ENCODE measurements at regions not wholly inside any gene's neighbourhood (a gene's known extent, or its start where the extent isn't known, plus 50 kb on each side); places are given as distances from the start of the nearest gene placed in this dataset.

DNA sequence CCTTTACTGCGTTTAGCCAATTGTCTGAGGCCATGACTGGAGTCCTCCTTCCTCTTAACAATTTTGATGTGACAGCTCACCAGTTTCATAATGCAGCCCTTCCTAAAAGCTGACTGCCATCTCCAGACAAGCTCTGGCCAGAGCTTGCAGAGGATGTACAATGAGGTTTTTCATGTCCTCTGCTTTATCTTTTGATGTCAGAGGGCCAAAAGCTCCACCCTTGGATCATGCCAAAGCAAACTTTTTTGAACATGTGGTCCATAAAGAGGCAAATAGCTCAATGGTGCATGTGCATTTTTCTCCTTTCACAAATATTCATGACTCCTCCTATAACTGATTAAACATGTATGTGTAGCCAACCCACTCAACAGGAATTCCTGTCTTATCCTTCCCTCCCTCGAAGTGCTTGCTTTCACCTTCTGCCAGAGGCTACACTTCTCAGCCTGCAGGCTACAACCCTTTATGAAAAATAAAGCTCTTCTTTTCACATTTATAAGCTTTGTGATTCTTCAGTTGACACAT is 266.2 kb downstream of the FBXO15 start:
- no peak overlapping the region for H3K4me3 ChIP-seq (ENCODE audit: low read length)
- no peak for DNase-seq (ENCODE audit: low read depth, low spot score)

DNA sequence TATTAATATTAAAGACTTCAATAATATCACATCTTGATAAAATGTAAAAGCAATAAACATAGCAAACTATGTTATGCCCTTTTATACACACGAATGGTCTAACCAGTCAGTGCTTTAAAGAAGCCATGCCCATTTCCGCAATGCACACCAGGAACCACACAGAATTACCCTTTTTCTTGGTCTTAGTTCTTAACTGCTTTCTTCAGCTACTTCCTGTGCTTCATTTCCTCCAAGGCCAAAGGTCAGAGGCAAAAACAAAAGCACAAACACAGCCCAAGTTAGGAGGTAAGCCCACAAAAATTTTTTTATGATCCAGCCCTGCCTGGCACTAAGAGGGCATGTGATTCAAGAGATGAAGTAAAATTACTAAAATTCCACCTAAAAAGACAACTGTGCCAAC is 267.2 kb downstream of the FBXO15 start:
- DNase-seq (ENCODE audit: low read depth, low spot score) = no peak
- no peak overlapping the region for H3K4me3 ChIP-seq (ENCODE audit: low read length)

DNA sequence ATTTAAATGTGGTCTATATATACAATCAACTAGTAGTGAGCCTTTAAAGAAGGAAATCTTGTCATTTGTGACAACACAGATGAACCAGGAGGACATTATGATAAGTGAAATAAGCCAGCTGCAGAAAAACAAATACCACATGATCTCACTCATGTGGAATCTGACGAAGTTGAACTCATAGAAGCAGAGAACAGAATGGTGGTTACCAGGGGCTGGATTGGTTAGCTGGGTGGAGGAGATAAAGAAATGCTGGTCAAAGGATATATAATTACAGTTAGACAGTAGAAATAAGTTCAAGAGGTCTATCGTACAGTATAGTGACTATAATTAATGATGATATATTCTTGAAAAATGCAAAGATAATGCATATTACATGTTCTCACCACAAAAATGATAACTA is 267.9 kb downstream of the FBXO15 start:
- DNase-seq (ENCODE audit: low read depth, low spot score) = no peak

DNA sequence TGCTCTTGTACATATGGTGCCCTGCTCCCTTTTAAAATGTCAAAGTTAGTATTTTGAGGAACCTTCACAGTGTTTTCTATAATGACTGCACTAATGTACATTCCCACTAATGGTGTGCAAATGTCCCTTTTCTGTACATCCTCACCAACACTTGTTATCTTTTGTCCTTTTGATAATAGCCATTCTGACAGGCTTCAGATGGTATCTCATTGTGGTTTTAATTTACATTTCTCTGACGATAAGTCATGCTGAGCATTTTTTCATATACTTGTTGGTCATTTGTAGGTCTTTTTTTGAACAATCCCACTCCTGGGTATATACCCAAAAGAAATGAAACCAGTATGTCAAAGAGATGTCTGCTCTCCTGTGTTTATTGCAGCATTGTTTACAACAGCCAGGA is 268.3 kb downstream of the FBXO15 start:
- no peak overlapping the region for H3K4me3 ChIP-seq (ENCODE audit: low read length)
- DNase-seq (ENCODE audit: low read depth, low spot score) = no peak

More for the DNA sequence above, 267.9 kb downstream of the FBXO15 start:
- no peak overlapping the region for H3K4me3 ChIP-seq (ENCODE audit: low read length)

DNA sequence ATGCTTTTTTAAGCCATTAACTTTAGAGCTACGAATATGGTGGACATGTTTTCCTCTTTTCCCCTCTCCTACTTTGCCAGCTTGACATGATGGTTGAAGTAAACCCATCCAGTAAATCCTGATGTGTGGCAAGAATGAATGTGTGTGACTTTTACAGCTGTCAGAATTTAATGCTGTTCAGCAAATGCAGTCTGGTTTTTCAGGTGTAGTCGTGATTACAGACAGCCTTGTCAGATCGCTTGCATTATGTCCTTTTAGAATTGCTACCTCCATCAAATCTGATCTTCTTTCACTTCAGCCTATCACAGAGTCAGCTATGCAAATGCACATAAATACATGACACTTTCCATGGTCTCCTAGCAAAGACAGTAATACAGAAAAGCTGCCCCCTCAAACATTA is 278.5 kb downstream of the FBXO15 start:
- no peak for DNase-seq (ENCODE audit: low read depth, low spot score)
- H3K4me3 ChIP-seq (ENCODE audit: low read length) = no peak overlapping the region

DNA sequence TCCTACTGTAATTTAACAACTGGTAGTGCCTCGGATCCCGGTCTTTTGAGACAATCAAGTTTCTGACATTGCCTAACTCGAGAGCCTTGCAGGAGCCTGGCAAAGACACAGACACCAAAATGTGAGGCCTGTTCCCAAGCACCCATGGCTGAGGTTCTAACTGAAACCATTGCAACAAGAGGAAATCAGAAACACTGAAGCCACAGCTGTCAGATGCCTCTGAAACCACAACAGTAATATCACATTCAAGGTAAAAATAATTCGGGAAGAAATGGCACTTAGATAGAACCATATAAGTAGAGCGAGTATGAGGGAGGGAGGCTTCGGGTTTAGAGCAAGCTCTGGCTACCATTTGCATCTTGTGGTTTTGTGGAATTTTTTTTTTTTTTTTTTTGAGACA is 285.9 kb downstream of the FBXO15 start:
- H3K4me3 ChIP-seq (ENCODE audit: low read length) = no peak overlapping the region
- peak; percentile 93 for DNase-seq (ENCODE audit: low read depth, low spot score)

DNA sequence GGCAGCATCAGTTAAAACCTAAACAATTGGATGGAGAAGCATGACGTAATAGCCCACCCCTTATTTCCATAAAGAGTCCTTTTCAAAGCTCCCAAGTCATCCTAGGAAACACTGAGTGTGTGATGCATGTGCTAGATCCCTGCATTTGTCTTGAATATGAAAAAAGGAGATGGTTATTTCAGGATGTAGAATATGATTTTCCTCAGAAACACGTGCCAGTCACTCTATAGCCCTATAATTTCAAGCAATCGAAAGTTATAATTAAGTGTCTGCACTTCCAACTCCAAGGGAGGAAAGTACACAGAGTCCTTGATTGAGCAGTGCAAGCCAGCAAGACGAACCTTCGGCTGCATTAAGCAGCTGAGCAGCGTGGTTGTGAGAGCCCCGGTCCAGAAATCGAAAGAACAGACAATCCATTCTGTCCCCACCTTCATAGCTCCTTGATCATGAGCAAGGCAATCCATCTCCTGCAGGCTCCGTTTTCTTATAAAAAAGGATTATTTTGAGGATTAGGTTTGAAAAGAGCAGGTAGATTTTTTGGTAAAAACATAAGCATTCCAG is 287.7 kb downstream of the FBXO15 start:
- no peak overlapping the region for H3K4me3 ChIP-seq (ENCODE audit: low read length)
- DNase-seq (ENCODE audit: low read depth, low spot score) = no peak

DNA sequence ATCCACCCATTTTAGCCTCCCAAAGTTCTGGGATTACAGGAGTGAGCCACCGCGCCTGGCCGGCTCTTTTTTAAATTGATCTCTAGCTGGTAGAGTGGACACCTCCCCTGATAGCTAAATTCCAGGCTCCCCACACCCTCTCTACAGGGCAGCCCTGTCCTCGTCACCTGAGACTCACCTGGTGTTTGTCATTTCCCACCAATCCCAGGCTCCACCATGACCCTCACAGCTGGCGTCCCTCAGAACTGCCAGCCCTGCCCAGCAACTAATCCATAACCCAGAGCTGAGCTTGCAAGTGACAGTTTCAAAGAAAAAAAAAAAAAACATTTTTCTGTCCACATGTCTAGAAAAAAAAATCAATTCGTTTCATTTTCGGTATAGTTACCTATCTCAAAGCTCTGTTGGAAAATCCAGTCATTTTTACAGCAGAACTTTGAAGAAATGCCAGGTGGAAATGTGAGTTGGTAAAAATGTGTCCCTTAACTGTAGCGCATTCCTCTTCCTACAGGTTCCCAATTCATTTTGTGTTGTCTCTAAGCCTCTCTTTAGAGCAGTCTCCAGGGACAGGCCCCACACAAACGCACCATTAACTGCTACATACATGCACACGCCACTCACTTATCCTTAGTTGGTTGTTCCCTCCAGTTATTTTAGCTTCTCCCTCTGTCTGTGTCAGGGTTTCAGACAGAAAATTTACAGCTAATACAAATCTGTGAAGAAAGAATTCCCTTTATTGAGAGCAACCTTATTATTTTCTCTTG is 294.7 kb downstream of the FBXO15 start:
- H3K4me3 ChIP-seq (ENCODE audit: low read length) = no peak overlapping the region
- no peak for DNase-seq (ENCODE audit: low read depth, low spot score)

DNA sequence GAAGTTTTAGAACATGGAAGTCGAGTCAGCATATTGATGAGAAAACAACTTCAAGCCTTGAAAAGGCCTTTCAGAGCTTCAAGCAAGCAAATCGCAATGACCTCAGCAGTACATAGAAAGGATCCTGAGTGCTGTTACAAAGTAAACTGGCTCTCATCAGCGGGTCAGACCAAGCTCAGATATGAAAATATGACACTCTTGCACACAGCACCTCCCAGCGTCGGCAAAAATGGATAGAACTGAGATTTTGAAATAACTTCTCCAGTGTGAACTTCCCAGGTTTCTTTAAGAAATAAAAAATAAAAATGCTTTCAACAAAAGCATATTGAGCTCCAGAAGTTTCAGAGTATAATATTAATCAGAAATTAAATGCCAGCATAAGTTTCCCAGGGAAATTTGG is 296.9 kb downstream of the FBXO15 start:
- H3K4me3 ChIP-seq (ENCODE audit: low read length) = no peak overlapping the region
- DNase-seq (ENCODE audit: low read depth, low spot score) = no peak

DNA sequence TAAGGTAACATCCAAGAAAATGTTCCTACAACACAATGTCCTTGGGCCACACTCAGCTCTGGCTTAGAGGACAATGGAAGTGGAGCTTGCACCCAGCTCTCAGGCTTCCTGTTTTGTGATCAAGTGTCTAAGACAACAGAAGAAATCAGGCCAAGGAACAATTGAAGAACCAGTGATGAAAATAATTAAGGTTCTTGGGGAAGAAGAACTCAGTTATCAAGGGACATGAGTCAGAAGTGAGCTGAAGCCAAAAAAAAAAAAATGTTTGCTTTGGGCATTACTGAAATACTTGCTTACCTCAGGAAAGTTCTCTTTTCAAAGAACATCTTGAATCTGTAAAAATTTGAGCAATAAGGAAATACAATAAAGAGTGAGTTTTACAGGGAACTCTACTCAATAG is 299.0 kb downstream of the FBXO15 start:
- no peak for DNase-seq (ENCODE audit: low read depth, low spot score)

DNA sequence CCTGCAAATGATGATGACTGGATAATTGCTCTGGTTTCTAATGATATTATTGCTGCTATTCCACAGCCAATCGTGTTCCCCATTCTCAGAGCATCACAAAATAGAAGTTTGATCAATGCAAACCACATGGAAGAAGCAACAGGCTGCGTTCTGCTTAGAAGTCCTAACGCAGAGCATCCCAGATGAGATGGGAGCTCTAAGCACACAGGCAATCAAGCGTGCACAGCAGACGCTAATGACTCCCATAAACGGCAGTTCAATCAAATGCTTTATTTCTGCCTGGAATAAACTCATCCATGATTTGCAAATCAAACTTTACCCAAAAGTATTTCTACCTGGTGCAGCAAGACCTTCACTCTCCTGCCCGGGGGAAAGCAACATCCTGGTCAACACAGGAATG is 304.2 kb downstream of the FBXO15 start:
- H3K4me3 ChIP-seq (ENCODE audit: low read length) = no peak overlapping the region
- DNase-seq (ENCODE audit: low read depth, low spot score) = no peak

More for the DNA sequence above, 299.0 kb downstream of the FBXO15 start:
- H3K4me3 ChIP-seq (ENCODE audit: low read length) = no peak overlapping the region

DNA sequence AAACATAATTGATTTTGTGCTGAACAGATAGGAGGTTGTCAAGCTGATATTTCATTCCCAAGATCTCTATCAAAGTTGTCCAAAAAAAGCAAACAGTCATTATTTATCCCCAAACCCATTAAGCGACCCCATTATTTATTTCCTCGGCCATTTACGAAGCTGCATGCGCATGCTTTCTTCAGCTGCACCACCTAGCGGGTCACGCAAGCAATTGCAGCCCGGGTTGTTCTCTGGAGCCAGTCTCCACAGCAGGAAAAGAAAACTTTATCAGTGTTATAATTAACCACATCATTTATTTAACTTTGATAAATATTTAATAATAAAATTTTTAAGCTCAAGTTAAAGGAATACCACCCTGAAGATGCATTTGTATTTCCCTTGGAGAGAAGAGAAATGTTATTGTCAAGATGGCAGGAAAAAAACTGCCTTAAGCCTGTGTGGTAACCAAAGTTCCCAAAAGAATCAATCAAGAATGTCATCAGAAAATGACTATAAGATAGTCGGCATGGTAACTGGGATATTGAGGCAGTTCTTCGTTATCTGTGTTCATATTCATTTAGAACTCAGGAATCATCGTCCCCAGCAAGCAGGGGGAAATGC is 304.7 kb downstream of the FBXO15 start:
- no peak overlapping the region for H3K4me3 ChIP-seq (ENCODE audit: low read length)
- peak; percentile 36 for DNase-seq (ENCODE audit: low read depth, low spot score)

DNA sequence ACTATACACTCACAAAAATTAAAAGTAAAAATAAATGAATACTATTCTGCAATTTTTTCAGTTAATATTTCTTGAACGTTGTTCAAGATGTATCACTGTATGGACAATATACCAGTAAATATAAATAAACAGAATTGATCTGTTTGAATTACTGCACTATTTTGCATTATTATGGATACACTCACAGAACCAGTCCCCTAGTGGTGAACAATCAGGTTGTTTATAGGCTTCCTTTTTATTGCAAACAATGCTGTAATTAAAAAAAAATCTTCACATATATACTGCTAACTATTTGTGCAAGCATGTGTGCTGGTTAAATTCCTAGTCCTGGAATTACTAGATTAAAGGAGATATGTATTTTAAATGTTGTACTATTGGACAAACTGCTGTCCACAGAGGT is 306.0 kb downstream of the FBXO15 start:
- DNase-seq (ENCODE audit: low read depth, low spot score) = peak; percentile 6
- H3K4me3 ChIP-seq (ENCODE audit: low read length) = no peak overlapping the region

DNA sequence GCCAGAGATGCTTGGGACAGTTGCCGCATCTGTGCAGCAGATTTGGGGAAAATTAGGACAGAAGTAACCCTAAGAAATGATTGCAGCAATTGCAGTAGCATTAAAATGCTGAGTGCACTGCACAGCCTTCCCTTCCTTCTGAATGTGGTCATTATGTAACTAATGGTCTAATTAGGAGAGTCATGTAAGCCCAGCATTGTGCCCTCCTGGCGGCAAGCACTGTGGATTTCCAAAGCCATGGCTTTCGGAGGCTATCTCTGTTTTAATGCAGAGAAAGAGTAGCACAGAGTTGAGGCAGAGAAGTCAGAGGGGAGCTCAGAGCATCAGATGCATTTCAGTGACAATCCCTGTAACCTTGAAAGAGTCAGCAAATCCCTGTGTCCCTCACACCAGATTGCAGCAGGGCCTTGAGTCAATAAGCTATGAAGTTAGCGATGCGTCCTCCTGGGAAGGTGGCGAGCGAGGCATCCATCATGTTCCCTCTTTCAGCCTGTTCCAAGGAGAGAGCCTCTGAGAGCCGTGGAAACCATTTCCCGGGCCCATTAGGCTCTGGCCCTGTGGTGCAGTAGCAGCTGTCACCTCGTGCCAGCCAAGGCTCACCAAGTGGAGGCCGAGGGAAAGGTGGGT is 307.2 kb downstream of the FBXO15 start:
- H3K4me3 ChIP-seq (ENCODE audit: low read length) = no peak overlapping the region
- DNase-seq (ENCODE audit: low read depth, low spot score) = no peak

DNA sequence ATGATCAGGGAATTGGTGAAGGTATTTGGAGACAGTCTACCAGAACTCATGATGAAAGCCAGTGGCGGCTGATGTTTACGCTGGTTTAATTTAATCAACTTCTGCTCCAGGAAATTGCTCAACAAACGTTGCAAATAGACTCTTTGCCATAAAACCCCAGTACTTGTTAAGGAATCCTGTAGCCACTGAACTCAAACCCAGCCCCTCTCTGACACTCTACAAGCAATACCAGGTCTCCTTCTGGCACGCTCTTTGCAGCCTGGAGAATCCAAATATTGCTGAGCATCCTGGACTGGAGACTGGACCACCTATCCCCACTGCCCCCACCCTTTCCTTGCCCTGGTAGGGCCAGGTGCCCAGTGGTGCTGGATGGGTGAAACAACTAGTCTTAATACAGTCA is 308.2 kb downstream of the FBXO15 start:
- no peak overlapping the region for H3K4me3 ChIP-seq (ENCODE audit: low read length)
- no peak for DNase-seq (ENCODE audit: low read depth, low spot score)

DNA sequence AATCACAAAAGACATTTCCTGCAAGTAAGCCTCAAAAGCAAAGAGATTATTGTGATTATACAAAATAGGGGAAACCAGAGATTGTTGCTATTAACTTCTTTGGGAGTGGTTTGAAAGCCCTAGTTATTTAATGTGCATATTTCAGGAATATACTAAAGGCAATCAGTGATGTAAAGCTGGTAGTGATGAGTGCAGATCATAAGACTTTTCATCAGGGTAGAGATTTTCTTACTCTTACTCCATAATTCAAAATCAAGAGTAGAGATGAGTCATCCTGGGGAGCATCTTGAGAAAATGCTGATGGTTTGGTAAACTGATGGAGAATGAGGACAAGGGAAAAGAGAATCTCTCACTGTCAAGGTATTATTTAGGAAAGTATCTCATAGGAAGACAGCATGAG is 309.5 kb downstream of the FBXO15 start:
- no peak overlapping the region for H3K4me3 ChIP-seq (ENCODE audit: low read length)
- DNase-seq (ENCODE audit: low read depth, low spot score) = no peak

DNA sequence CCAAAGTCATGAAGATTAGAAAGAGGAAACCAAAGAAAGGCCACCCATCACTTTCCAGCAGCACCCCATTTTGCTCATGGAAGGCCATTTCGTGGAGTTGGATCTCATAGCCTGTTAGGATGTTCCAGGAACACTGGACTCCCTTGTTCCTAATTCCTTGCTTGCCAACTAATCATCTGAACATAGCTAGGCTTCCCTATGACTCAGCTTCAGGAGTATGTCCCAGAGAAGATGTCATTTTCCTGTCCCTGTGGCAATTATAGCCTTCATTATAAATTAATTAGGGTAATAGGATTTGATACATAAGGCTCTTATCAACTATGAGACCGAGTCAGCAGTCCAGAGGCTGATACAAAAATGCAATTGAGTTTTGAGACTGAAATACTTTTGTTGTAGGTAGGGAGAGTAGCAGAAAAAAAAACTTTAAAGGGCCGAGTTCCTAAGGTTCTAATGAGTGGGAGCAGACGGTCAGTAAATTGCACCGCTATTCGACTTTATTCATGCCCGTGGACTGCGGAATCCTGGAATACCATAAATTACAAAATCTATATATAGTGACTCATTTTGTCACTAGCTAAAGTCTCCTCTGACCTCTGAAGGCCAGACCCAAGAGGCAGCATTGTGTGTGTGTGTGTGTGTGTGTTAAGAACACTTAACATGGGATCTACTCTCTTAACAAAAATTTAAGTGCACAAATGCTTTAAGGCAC is 311.8 kb downstream of the FBXO15 start:
- DNase-seq (ENCODE audit: low read depth, low spot score) = no peak

DNA sequence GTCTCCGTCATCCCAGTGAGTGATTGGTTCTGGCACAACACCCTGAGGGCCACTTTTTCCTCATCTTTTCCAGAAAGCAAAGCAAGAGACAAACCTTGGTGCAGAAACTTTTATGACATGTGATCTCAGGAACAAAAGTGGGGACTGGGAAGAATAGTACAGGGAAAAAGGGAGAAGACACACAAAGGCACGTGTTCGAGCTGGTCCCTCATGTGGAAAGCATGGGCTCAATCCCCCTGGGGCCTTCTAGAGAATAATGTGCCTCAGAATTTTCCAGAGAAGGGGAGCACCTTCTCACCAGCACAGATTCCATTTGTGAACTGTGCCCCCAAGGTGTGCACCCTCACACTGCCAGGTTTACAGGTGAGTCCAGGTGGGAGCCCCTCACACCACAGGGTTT is 312.6 kb downstream of the FBXO15 start:
- no peak for DNase-seq (ENCODE audit: low read depth, low spot score)

More for the DNA sequence above, 311.8 kb downstream of the FBXO15 start:
- H3K4me3 ChIP-seq (ENCODE audit: low read length) = no peak overlapping the region

DNA sequence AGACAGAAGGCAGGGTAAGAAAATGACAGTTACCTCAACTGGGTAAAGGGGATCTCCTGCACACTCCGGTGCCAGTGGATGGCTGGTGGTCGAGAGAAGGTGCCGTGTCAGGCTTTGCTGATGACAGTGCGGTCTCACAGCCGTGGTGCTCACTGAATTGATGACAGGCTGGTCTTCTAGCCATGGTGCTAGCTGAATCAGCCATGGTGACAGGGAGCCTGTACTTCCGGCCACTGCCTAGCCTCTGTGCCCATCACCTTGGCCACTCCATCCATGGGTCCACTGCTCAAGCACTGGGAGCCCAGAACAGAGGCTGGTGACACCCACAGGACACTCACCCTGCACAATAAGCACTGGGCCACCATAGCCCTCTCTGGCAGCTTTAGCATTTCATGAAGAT is 315.9 kb downstream of the FBXO15 start:
- no peak for DNase-seq (ENCODE audit: low read depth, low spot score)
- no peak overlapping the region for H3K4me3 ChIP-seq (ENCODE audit: low read length)

More for the DNA sequence above, 312.6 kb downstream of the FBXO15 start:
- no peak overlapping the region for H3K4me3 ChIP-seq (ENCODE audit: low read length)

Measured in Jurkat, Clone E6-1 (cell line).